ENCODE measurements at regions not wholly inside any gene's neighbourhood (a gene's known extent, or its start where the extent isn't known, plus 50 kb on each side); places are given as distances from the start of the nearest gene placed in this dataset.

- no peaks in the 10 kb centered on the region for H4K20me1 ChIP-seq (ENCODE audit: low read depth, low read length)
- H3K79me2 ChIP-seq (ENCODE audit: insufficient read depth, low read length) = no peaks in the 10 kb centered on the region
- no peaks in the 10 kb centered on the region for H3K9me3 ChIP-seq (ENCODE audit: insufficient read depth, low read length)
- H2AFZ ChIP-seq (ENCODE audit: low read depth, low read length, severe bottlenecking) = no peak overlapping the region
- H3K9ac ChIP-seq (ENCODE audit: low read length) = no peak overlapping the region
- H3K4me3 ChIP-seq (ENCODE audit: insufficient read depth, low read length, poor library complexity, severe bottlenecking) = no peak overlapping the region
- no peaks in the 10 kb centered on the region for H3K9me2 ChIP-seq (replicated peaks; ENCODE audit: insufficient read depth, low read length)
- no peaks in the 10 kb centered on the region for H3F3A ChIP-seq (ENCODE audit: insufficient read depth)
- no peak overlapping the region for H3K27ac ChIP-seq (ENCODE audit: low read depth, low read length)
- H3K27me3 ChIP-seq (ENCODE audit: low read length) = no peaks in the 10 kb centered on the region
- no peak for TF ChIP-seq CTCF (IDR thresholded peaks at IDR 0.05; ENCODE audit: insufficient read depth, low read length, poor library complexity, severe bottlenecking)
- no peak for TF ChIP-seq EZH2phosphoT487 (conservative IDR thresholded peaks at IDR 0.05; ENCODE audit: low read length)
- no peaks in the 10 kb centered on the region for H3K36me3 ChIP-seq (ENCODE audit: low read length)
- H3K4me2 ChIP-seq (ENCODE audit: low read depth, low read length, poor library complexity, severe bottlenecking) = no peak overlapping the region
These were observed 173.1 kb downstream of the ETNK1 start for GRCh38 chr12:22798116-22798515.

DNA sequence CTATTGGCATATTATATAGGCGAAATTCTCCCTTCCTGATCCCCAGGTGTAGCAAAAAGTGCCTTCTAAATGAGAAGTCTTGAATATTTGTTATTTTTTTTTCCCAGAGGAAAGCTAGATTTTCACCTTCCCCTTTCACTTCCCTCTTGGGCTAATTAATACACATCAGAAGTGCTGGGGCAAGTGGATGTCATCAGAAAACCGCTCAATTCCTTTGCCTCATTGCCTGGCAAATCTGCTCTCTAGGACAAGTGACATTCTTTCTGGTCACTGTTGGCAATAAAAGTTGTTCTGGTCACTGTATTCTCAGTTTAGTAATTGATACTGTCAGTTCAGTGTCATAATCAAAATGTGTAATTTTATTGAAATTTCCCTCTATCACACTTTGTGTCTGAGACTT, 174.5 kb downstream of the ETNK1 start:
- Histone ChIP-seq H3K9me2 (replicated peaks; ENCODE audit: insufficient read depth, low read length) (no peaks in the 10 kb centered on the region), H3K36me3 (ENCODE audit: low read length) (no peaks in the 10 kb centered on the region), H2AFZ (ENCODE audit: low read depth, low read length, severe bottlenecking) (no peak overlapping the region), H3K27me3 (ENCODE audit: low read length) (no peaks in the 10 kb centered on the region), H3K27ac (ENCODE audit: low read depth, low read length) (no peak overlapping the region), H3F3A (ENCODE audit: insufficient read depth) (no peaks in the 10 kb centered on the region), H4K20me1 (ENCODE audit: low read depth, low read length) (no peaks in the 10 kb centered on the region), H3K4me2 (ENCODE audit: low read depth, low read length, poor library complexity, severe bottlenecking) (no peak overlapping the region), H3K79me2 (ENCODE audit: insufficient read depth, low read length) (no peaks in the 10 kb centered on the region), H3K9me3 (ENCODE audit: insufficient read depth, low read length) (no peaks in the 10 kb centered on the region), H3K9ac (ENCODE audit: low read length) (no peak overlapping the region), H3K4me3 (ENCODE audit: insufficient read depth, low read length, poor library complexity, severe bottlenecking) (no peak overlapping the region)
- no peak for TF ChIP-seq EZH2phosphoT487 (conservative IDR thresholded peaks at IDR 0.05; ENCODE audit: low read length)

DNA sequence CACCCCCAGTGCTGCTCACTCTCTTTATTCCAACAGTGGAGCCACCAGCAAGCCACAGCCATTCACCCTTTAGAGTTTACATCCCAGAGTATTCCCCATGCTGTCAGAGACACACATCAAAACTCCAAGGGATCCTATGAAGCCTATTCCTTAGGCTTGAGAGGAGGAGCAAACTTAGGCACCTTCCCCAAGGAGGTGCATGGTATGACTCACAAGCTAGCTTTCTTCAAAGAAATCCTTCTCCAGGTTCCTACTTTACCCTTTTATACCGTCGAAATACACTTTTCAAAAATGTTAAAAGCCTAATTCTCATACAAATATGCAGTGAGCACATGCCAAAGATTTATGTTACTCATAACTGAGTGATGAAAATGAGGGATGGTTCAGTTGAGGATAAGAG, 175.4 kb downstream of the ETNK1 start:
- H4K20me1 ChIP-seq (ENCODE audit: low read depth, low read length) = no peaks in the 10 kb centered on the region
- no peaks in the 10 kb centered on the region for H3K79me2 ChIP-seq (ENCODE audit: insufficient read depth, low read length)
- H3F3A ChIP-seq (ENCODE audit: insufficient read depth) = no peaks in the 10 kb centered on the region
- H3K27ac ChIP-seq (ENCODE audit: low read depth, low read length) = no peak overlapping the region
- H3K9me3 ChIP-seq (ENCODE audit: insufficient read depth, low read length) = no peaks in the 10 kb centered on the region
- no peak for TF ChIP-seq EZH2phosphoT487 (conservative IDR thresholded peaks at IDR 0.05; ENCODE audit: low read length)
- TF ChIP-seq CTCF (IDR thresholded peaks at IDR 0.05; ENCODE audit: insufficient read depth, low read length, poor library complexity, severe bottlenecking) = no peak
- H3K4me3 ChIP-seq (ENCODE audit: insufficient read depth, low read length, poor library complexity, severe bottlenecking) = no peak overlapping the region
- no peaks in the 10 kb centered on the region for H3K9me2 ChIP-seq (replicated peaks; ENCODE audit: insufficient read depth, low read length)
- H3K4me2 ChIP-seq (ENCODE audit: low read depth, low read length, poor library complexity, severe bottlenecking) = no peak overlapping the region
- no peaks in the 10 kb centered on the region for H3K27me3 ChIP-seq (ENCODE audit: low read length)
- H3K36me3 ChIP-seq (ENCODE audit: low read length) = no peaks in the 10 kb centered on the region
- no peak overlapping the region for H2AFZ ChIP-seq (ENCODE audit: low read depth, low read length, severe bottlenecking)
- H3K9ac ChIP-seq (ENCODE audit: low read length) = no peak overlapping the region

GRCh38 chr12:22802883-22803630, 178.1 kb downstream of the ETNK1 start:
- no peaks in the 10 kb centered on the region for H3K27me3 ChIP-seq (ENCODE audit: low read length)
- no peak overlapping the region for H3K4me2 ChIP-seq (ENCODE audit: low read depth, low read length, poor library complexity, severe bottlenecking)
- no peaks in the 10 kb centered on the region for H3F3A ChIP-seq (ENCODE audit: insufficient read depth)
- no peak overlapping the region for H2AFZ ChIP-seq (ENCODE audit: low read depth, low read length, severe bottlenecking)
- H3K27ac ChIP-seq (ENCODE audit: low read depth, low read length) = no peak overlapping the region
- H3K36me3 ChIP-seq (ENCODE audit: low read length) = no peaks in the 10 kb centered on the region
- no peak overlapping the region for H3K9ac ChIP-seq (ENCODE audit: low read length)
- H3K9me3 ChIP-seq (ENCODE audit: insufficient read depth, low read length) = no peaks in the 10 kb centered on the region
- H3K9me2 ChIP-seq (replicated peaks; ENCODE audit: insufficient read depth, low read length) = no peaks in the 10 kb centered on the region
- TF ChIP-seq EZH2phosphoT487 (conservative IDR thresholded peaks at IDR 0.05; ENCODE audit: low read length) (no peak), CTCF (IDR thresholded peaks at IDR 0.05; ENCODE audit: insufficient read depth, low read length, poor library complexity, severe bottlenecking) (no peak)
- no peak overlapping the region for H3K4me3 ChIP-seq (ENCODE audit: insufficient read depth, low read length, poor library complexity, severe bottlenecking)
- H3K79me2 ChIP-seq (ENCODE audit: insufficient read depth, low read length) = no peaks in the 10 kb centered on the region
- H4K20me1 ChIP-seq (ENCODE audit: low read depth, low read length) = no peaks in the 10 kb centered on the region
